ENCODE measurements at regions not wholly inside any gene's neighbourhood (a gene's known extent, or its start where the extent isn't known, plus 50 kb on each side); places are given as distances from the start of the nearest gene placed in this dataset.

DNA sequence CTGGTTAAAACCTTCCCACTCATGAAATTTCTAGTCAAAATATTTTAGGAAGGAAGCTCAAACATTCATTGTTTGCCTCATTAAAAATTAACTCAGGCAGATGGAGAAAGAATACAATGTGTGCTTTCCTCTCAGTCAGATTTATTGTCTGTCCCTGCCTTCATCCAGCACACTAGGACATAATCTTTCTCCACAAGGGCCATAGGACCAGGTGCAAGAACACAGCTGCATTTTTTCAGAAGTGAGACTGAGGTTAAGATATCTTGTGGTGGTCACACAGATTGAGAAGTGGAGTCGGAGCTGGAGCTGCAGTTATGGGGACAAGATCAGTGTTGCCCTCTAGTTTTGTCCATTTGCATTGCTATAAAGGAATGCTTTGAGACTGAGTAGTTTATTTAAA, 666.3 kb downstream of the CCSER2 start:
- Histone ChIP-seq H3K9ac (no peak overlapping the region), H3K27me3 (ENCODE audit: insufficient read depth, low read depth) (no peaks in the 10 kb centered on the region), H3K4me2 (no peak overlapping the region), H3K27ac (no peak overlapping the region), H3K79me2 (ENCODE audit: insufficient read depth, low read depth) (no peaks in the 10 kb centered on the region), H3K4me1 (ENCODE audit: low read depth, poor library complexity, severe bottlenecking) (no peaks in the 10 kb centered on the region), H3K4me3 (IDR thresholded peaks at IDR 0.05; ENCODE audit: insufficient read depth, low read depth, low read length) (no peak overlapping the region), H4K20me1 (ENCODE audit: insufficient read depth) (no peaks in the 10 kb centered on the region), H2AFZ (ENCODE audit: low read depth) (no peak overlapping the region), H3K36me3 (ENCODE audit: insufficient read depth) (no peaks in the 10 kb centered on the region)
- TF ChIP-seq, protein P1, sequence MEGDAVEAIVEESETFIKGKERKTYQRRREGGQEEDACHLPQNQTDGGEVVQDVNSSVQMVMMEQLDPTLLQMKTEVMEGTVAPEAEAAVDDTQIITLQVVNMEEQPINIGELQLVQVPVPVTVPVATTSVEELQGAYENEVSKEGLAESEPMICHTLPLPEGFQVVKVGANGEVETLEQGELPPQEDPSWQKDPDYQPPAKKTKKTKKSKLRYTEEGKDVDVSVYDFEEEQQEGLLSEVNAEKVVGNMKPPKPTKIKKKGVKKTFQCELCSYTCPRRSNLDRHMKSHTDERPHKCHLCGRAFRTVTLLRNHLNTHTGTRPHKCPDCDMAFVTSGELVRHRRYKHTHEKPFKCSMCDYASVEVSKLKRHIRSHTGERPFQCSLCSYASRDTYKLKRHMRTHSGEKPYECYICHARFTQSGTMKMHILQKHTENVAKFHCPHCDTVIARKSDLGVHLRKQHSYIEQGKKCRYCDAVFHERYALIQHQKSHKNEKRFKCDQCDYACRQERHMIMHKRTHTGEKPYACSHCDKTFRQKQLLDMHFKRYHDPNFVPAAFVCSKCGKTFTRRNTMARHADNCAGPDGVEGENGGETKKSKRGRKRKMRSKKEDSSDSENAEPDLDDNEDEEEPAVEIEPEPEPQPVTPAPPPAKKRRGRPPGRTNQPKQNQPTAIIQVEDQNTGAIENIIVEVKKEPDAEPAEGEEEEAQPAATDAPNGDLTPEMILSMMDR (conservative IDR thresholded peaks at IDR 0.05; ENCODE audit: low read depth, low read length): no peak

DNA sequence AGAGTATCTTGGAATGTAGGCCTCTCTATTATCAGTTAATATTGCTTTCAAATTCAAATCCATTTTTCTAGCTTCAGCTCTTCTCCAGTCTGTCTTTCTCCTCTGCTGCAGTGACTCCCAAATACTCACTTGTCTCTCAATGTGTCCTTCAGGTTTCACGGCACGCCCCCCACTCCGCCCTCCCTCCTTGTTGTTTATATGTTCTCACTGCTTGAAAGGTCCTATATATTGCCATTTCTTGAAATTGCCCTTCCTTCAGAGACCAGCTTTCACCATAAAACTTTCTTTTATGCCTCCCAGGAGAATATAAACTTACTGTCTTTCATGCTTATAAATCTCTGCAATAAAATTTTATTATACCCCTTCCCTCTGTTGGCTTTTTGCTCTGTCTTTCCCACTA, 668.2 kb downstream of the CCSER2 start:
- Histone ChIP-seq H3K27ac (no peak overlapping the region), H3K4me3 (IDR thresholded peaks at IDR 0.05; ENCODE audit: insufficient read depth, low read depth, low read length) (no peak overlapping the region), H3K4me2 (no peak overlapping the region), H3K4me1 (ENCODE audit: low read depth, poor library complexity, severe bottlenecking) (no peaks in the 10 kb centered on the region), H3K27me3 (ENCODE audit: insufficient read depth, low read depth) (no peaks in the 10 kb centered on the region), H3K9ac (no peak overlapping the region), H3K79me2 (ENCODE audit: insufficient read depth, low read depth) (no peaks in the 10 kb centered on the region), H2AFZ (ENCODE audit: low read depth) (no peak overlapping the region), H3K36me3 (ENCODE audit: insufficient read depth) (no peaks in the 10 kb centered on the region), H4K20me1 (ENCODE audit: insufficient read depth) (no peaks in the 10 kb centered on the region)
- TF ChIP-seq, protein P1 (conservative IDR thresholded peaks at IDR 0.05; ENCODE audit: low read depth, low read length): no peak

DNA sequence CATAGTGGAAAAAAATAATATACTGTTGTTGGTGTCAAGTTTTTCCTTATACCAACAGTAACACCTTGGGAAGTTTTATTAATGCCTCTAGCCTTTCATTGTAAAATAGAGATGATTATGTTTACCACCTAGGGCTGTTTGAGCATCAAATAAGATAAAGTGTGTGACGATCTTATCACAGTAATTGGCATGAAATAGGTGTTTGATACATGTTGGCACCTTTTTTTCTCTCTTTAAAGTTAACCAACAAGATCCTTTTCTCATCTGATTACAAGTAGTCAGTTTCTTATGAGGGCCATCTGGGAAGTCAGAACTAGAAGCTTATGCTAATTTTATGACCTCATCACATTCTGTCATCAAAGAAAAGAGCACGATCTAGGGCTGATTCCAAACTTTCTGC, 669.5 kb downstream of the CCSER2 start:
- TF ChIP-seq, protein P1 (conservative IDR thresholded peaks at IDR 0.05; ENCODE audit: low read depth, low read length): no peak
- Histone ChIP-seq H4K20me1 (ENCODE audit: insufficient read depth) (no peaks in the 10 kb centered on the region), H3K4me1 (ENCODE audit: low read depth, poor library complexity, severe bottlenecking) (no peaks in the 10 kb centered on the region), H3K36me3 (ENCODE audit: insufficient read depth) (no peaks in the 10 kb centered on the region), H3K4me2 (no peak overlapping the region), H2AFZ (ENCODE audit: low read depth) (no peak overlapping the region), H3K27ac (no peak overlapping the region), H3K4me3 (IDR thresholded peaks at IDR 0.05; ENCODE audit: insufficient read depth, low read depth, low read length) (no peak overlapping the region), H3K9ac (no peak overlapping the region), H3K27me3 (ENCODE audit: insufficient read depth, low read depth) (no peaks in the 10 kb centered on the region), H3K79me2 (ENCODE audit: insufficient read depth, low read depth) (no peaks in the 10 kb centered on the region)

DNA sequence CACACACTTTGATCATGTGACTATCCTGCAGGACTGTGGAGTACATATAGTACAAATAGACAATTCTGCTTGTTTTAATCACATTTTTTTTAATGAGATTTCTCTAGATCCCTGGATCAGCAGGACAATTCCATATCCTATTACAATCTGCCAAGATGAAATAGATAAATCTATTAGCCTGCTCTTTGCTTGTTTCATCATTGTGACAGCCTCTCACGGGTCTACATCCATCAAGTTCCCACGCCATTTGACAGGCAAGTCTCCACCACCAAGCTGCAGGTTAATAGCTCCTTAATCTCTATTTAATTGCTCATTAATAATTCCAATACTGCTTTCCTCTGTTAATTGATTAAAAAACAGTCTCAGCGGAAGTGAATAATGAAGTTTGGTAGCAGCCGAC, 671.5 kb downstream of the CCSER2 start:
- no peaks in the 10 kb centered on the region for H4K20me1 ChIP-seq (ENCODE audit: insufficient read depth)
- no peak overlapping the region for H2AFZ ChIP-seq (ENCODE audit: low read depth)
- H3K4me1 ChIP-seq (ENCODE audit: low read depth, poor library complexity, severe bottlenecking): no peaks in the 10 kb centered on the region
- H3K27ac ChIP-seq: no peak overlapping the region
- TF ChIP-seq, protein P1 (conservative IDR thresholded peaks at IDR 0.05; ENCODE audit: low read depth, low read length): no peak
- H3K79me2 ChIP-seq (ENCODE audit: insufficient read depth, low read depth): no peaks in the 10 kb centered on the region
- no peaks in the 10 kb centered on the region for H3K36me3 ChIP-seq (ENCODE audit: insufficient read depth)
- H3K4me3 ChIP-seq (IDR thresholded peaks at IDR 0.05; ENCODE audit: insufficient read depth, low read depth, low read length): no peak overlapping the region
- no peak overlapping the region for H3K4me2 ChIP-seq
- H3K27me3 ChIP-seq (ENCODE audit: insufficient read depth, low read depth): no peaks in the 10 kb centered on the region
- no peak overlapping the region for H3K9ac ChIP-seq

DNA sequence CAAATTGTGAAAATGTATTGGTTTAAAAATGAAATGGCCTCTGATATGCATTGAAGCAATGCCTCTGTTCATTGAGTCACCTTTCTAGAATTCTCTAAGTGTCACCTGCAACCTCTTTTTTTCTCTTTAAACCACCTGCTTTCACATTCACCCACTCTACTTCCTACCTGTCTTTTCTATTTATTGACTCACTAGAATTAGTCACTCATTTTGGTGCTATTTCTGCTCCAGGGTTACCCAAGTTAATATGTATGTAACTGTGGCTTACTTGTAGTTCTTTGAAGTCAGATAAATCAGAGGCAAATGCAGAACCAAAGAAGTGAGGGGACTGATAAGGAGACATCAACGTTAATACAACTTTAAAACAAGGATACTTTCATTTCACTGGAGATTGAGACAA, 674.7 kb downstream of the CCSER2 start:
- Histone ChIP-seq H3K36me3 (ENCODE audit: insufficient read depth) (no peaks in the 10 kb centered on the region), H3K4me3 (IDR thresholded peaks at IDR 0.05; ENCODE audit: insufficient read depth, low read depth, low read length) (no peak overlapping the region), H3K4me2 (no peak overlapping the region), H3K79me2 (ENCODE audit: insufficient read depth, low read depth) (no peaks in the 10 kb centered on the region), H3K4me1 (ENCODE audit: low read depth, poor library complexity, severe bottlenecking) (no peaks in the 10 kb centered on the region), H4K20me1 (ENCODE audit: insufficient read depth) (no peaks in the 10 kb centered on the region), H3K27ac (no peak overlapping the region), H2AFZ (ENCODE audit: low read depth) (no peak overlapping the region), H3K9ac (no peak overlapping the region), H3K27me3 (ENCODE audit: insufficient read depth, low read depth) (no peaks in the 10 kb centered on the region)
- TF ChIP-seq, protein P1 (conservative IDR thresholded peaks at IDR 0.05; ENCODE audit: low read depth, low read length): no peak

All from KMS-11 (cell line).